Loucy (cell line): ENCODE measurements at regions not wholly inside any gene's neighbourhood (a gene's known extent, or its start where the extent isn't known, plus 50 kb on each side); places are given as distances from the start of the nearest gene placed in this dataset.

Source experiments
- H2AFZ ChIP-seq: fragments of 200-600 bp; sonication (generic); 2 replicates; pipeline ENCODE4 v1.6.0; 2016; ENCODE audit warnings: antibody characterized with exemption, mild to moderate bottlenecking, low read length, moderate library complexity
- H3F3A ChIP-seq: fragments of 200-600 bp; 2 replicates; pipeline ENCODE4 v1.6.0; 2016; ENCODE audit warnings: antibody characterized with exemption, low read depth, mild to moderate bottlenecking
- H3K27me3 ChIP-seq: fragments of 200-600 bp; sonication (generic); 2 replicates; pipeline ENCODE4 v1.6.1; 2014; ENCODE audit warnings: low read length, mild to moderate bottlenecking; ENCODE audit not compliant: insufficient read depth, poor library complexity, severe bottlenecking
- H3K36me3 ChIP-seq: fragments of 200-600 bp; sonication (generic); 2 replicates; pipeline ENCODE4 v1.6.1; 2016; ENCODE audit warnings: low read length; ENCODE audit not compliant: insufficient read depth
- H3K4me1 ChIP-seq: fragments of 200-600 bp; sonication (generic); 2 replicates; pipeline ENCODE4 v1.5.1; 2014; ENCODE audit warnings: low read length, mild to moderate bottlenecking; ENCODE audit not compliant: insufficient read depth, poor library complexity, severe bottlenecking
- H3K4me2 ChIP-seq: fragments of 200-600 bp; sonication (generic); 2 replicates; pipeline ENCODE4 v1.6.0; 2014; ENCODE audit warnings: antibody characterized with exemption, low read length, low read depth, mild to moderate bottlenecking; ENCODE audit not compliant: poor library complexity, severe bottlenecking
- H3K4me3 ChIP-seq: fragments of 200-600 bp; sonication (generic); 2 replicates; pipeline ENCODE4 v1.5.1; 2014; ENCODE audit warnings: low read length, mild to moderate bottlenecking, mixed read lengths; ENCODE audit not compliant: poor library complexity, severe bottlenecking
- H3K79me2 ChIP-seq: fragments of 200-600 bp; sonication (generic); 2 replicates; pipeline ENCODE4 v1.6.1; 2014; ENCODE audit warnings: low read length; ENCODE audit not compliant: insufficient read depth
- H3K9ac ChIP-seq: fragments of 200-600 bp; sonication (generic); 2 replicates; pipeline ENCODE4 v1.6.0; 2014; ENCODE audit warnings: mild to moderate bottlenecking, low read depth, low read length, moderate library complexity; ENCODE audit not compliant: poor library complexity, severe bottlenecking
- H3K9me2 ChIP-seq: fragments of 200-600 bp; sonication (generic); replicated peaks from 2 replicates; pipeline ENCODE4 v1.6.1; 2016; ENCODE audit warnings: low read depth, low read length, mixed read lengths
- H3K9me3 ChIP-seq: fragments of 200-600 bp; sonication (generic); 2 replicates; pipeline ENCODE4 v1.6.1; 2014; ENCODE audit warnings: mild to moderate bottlenecking, antibody characterized with exemption, low read length, low read depth; ENCODE audit not compliant: insufficient read depth
- H4K20me1 ChIP-seq: fragments of 200-600 bp; sonication (generic); 2 replicates; pipeline ENCODE4 v1.6.0; 2014; ENCODE audit warnings: antibody characterized with exemption, low read length, mild to moderate bottlenecking; ENCODE audit not compliant: insufficient read depth, poor library complexity, severe bottlenecking
- CTCF ChIP-seq: fragments of 200-600 bp; sonication (generic); conservative IDR thresholded peaks from 2 replicates; pipeline ENCODE4 v1.5.1; 2014; ENCODE audit warnings: mild to moderate bottlenecking, antibody characterized with exemption, low read length
- EZH2phosphoT487 ChIP-seq: fragments of 200-600 bp; IDR thresholded peaks from 2 replicates; pipeline ENCODE4 v1.6.1; 2018; ENCODE audit warnings: antibody characterized with exemption, mild to moderate bottlenecking, moderate library complexity, borderline replicate concordance

- no peak overlapping the region for H3K4me2 ChIP-seq
- no peak overlapping the region for H3K4me3 ChIP-seq
- H2AFZ ChIP-seq = no peak overlapping the region
- H3K9ac ChIP-seq = no peak overlapping the region
- H3K4me1 ChIP-seq = no peaks in the 10 kb centered on the region
- no peaks in the 10 kb centered on the region for H3K9me2 ChIP-seq
- H3K27me3 ChIP-seq = no peaks in the 10 kb centered on the region
- no peaks in the 10 kb centered on the region for H3F3A ChIP-seq
- H3K9me3 ChIP-seq = peaks cover 17% of the 10 kb centered on the region; the same call in 1 of the 2 replicates
- H3K36me3 ChIP-seq = no peaks in the 10 kb centered on the region
- no peak for TF ChIP-seq EZH2phosphoT487
- no peak for TF ChIP-seq CTCF
- H3K79me2 ChIP-seq = no peaks in the 10 kb centered on the region
- no peaks in the 10 kb centered on the region for H4K20me1 ChIP-seq
These were observed 228.9 kb downstream of the CTTN start for GRCh38 chr11:70627219-70627618.

- no peak overlapping the region for H2AFZ ChIP-seq
- no peak overlapping the region for H3K4me2 ChIP-seq
- no peaks in the 10 kb centered on the region for H3K9me2 ChIP-seq
- H3F3A ChIP-seq = no peaks in the 10 kb centered on the region
- H4K20me1 ChIP-seq = no peaks in the 10 kb centered on the region
- H3K27me3 ChIP-seq = no peaks in the 10 kb centered on the region
- no peak overlapping the region for H3K4me3 ChIP-seq
- H3K79me2 ChIP-seq = no peaks in the 10 kb centered on the region
- H3K4me1 ChIP-seq = no peaks in the 10 kb centered on the region
- peaks cover 18% of the 10 kb centered on the region for H3K9me3 ChIP-seq
- no peak for TF ChIP-seq CTCF
- TF ChIP-seq EZH2phosphoT487 = no peak
- no peak overlapping the region for H3K9ac ChIP-seq
- no peaks in the 10 kb centered on the region for H3K36me3 ChIP-seq
These were observed 230.0 kb downstream of the CTTN start for GRCh38 chr11:70628176-70628854.

- H3K27me3 ChIP-seq = no peaks in the 10 kb centered on the region
- no peaks in the 10 kb centered on the region for H3F3A ChIP-seq
- no peak overlapping the region for H3K4me3 ChIP-seq
- H3K4me2 ChIP-seq = no peak overlapping the region
- no peaks in the 10 kb centered on the region for H3K36me3 ChIP-seq
- TF ChIP-seq CTCF = no peak
- TF ChIP-seq EZH2phosphoT487 = no peak
- H3K9me2 ChIP-seq = no peaks in the 10 kb centered on the region
- H4K20me1 ChIP-seq = no peaks in the 10 kb centered on the region
- no peak overlapping the region for H2AFZ ChIP-seq
- no peak overlapping the region for H3K9ac ChIP-seq
- H3K79me2 ChIP-seq = no peaks in the 10 kb centered on the region
- H3K4me1 ChIP-seq = no peaks in the 10 kb centered on the region
- peaks cover 19% of the 10 kb centered on the region for H3K9me3 ChIP-seq
These were observed 230.8 kb downstream of the CTTN start for GRCh38 chr11:70628855-70629844.
